Gastrocnemius medialis (tissue), 4 donors: ENCODE measurements at regions not wholly inside any gene's neighbourhood (a gene's known extent, or its start where the extent isn't known, plus 50 kb on each side); places are given as distances from the start of the nearest gene placed in this dataset.

Source experiments
- POLR2A ChIP-seq, 2 donors: fragments of 450-650 bp; IDR thresholded peaks; one replicate each; pipeline ENCODE4 v1.6.1; 2017; ENCODE audit warnings: antibody characterized with exemption in 2 of 2, mild to moderate bottlenecking in 2 of 2, moderate library complexity in 2 of 2
- TF ChIP-seq, protein P1 (sequence below), 5 experiments: fragments of 450-650 bp in 3 of 5; fragments of 200-600 bp in 2 of 5; sonication (generic) in 2 of 5; IDR thresholded peaks in 4 of 5; conservative IDR thresholded peaks in 1 of 5; 1 replicate in 4 of 5; 2 replicates in 1 of 5; pipeline ENCODE4 v1.5.1; 2016 to 2019; ENCODE audit warnings: antibody characterized with exemption in 5 of 5, mild to moderate bottlenecking in 3 of 5, moderate library complexity in 3 of 5

DNA sequence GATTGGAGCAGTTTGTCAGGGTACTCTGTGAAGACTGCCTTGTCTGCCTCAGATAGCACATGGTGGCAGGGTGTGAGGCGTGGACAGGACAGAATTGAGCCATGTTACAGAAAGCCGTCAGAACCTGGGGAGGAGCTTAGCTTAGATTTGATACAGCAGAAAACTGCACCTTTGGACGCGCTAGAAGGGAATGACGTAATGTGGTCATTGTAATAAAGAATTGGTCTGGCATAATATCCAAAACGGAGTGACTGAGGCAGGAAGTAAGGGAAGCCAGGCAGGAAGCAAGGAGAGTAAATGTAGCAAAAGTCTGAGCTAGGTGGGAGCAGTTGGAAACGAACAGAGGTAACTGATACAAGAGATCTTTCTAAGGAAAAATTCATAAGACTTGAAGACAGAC is 140.2 kb downstream of the CYB561 start:
- TF ChIP-seq, protein P1, sequence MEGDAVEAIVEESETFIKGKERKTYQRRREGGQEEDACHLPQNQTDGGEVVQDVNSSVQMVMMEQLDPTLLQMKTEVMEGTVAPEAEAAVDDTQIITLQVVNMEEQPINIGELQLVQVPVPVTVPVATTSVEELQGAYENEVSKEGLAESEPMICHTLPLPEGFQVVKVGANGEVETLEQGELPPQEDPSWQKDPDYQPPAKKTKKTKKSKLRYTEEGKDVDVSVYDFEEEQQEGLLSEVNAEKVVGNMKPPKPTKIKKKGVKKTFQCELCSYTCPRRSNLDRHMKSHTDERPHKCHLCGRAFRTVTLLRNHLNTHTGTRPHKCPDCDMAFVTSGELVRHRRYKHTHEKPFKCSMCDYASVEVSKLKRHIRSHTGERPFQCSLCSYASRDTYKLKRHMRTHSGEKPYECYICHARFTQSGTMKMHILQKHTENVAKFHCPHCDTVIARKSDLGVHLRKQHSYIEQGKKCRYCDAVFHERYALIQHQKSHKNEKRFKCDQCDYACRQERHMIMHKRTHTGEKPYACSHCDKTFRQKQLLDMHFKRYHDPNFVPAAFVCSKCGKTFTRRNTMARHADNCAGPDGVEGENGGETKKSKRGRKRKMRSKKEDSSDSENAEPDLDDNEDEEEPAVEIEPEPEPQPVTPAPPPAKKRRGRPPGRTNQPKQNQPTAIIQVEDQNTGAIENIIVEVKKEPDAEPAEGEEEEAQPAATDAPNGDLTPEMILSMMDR (IDR thresholded peaks at IDR 0.05 in 4 of 5, conservative IDR thresholded peaks at IDR 0.05 in 1 of 5), result no peak
- no peak for TF ChIP-seq POLR2A (IDR thresholded peaks at IDR 0.05)
